K562 (cell line): ENCODE measurements at regions not wholly inside any gene's neighbourhood (a gene's known extent, or its start where the extent isn't known, plus 50 kb on each side); places are given as distances from the start of the nearest gene placed in this dataset.

Experiments
- ATAC-seq: fragments of 200-7000 bp; cut with Tn5 transposase; 3 replicates; pipeline ENCODE4 v1.9.1; 2020; ENCODE audit warnings: moderate library complexity
- BruUV-seq: library from RNA; stranded (reverse); fragments of 400-500 nt; replicated peaks from 2 replicates; lab custom pipeline; 2021; lab: Mats Ljungman, UMichigan
- CTCF ChIA-PET: fragments of 300-600 bp; formaldehyde crosslinking; extraction: SDS; loops from one replicate; lab custom pipeline; 2021; ENCODE audit warnings: low intra/inter-chr PET ratio; lab: Yijun Ruan, JAX
- POLR2A ChIA-PET: fragments of 300-600, 350-650 bp; sonication (Branson Sonifier 250); formaldehyde crosslinking; extraction: SDS; loops from one replicate; lab custom pipeline; 2021; ENCODE audit warnings: antibody characterized with exemption, inconsistent platforms; lab: Yijun Ruan, JAX
- DNase-seq, 4 experiments: peaks; one replicate each; pipeline versions ENCODE4 v3.0.0 to v3.0.0-alpha.2; 2011 to 2018; ENCODE audit warnings: low spot score in 3 of 4, mixed read lengths in 3 of 4; ENCODE audit errors: extremely low read depth in 1 of 4
- FAIRE-seq: peaks from 2 replicates; lab custom pipeline; 2011; peaks lifted over from hg19 to GRCh38; lab: Jason Lieb, UNC
- H2AFZ ChIP-seq: 2 replicates; pipeline ENCODE4 v1.6.0; 2011; ENCODE audit warnings: low read depth, low read length, control low read depth, inconsistent platforms
- H3K27ac ChIP-seq: fragments of 200-600 bp; 3 replicates; pipeline ENCODE4 v1.8.0; 2011; ENCODE audit warnings: low read depth, mild to moderate bottlenecking, control low read depth, inconsistent platforms, low read length, moderate library complexity, mixed read lengths; ENCODE audit errors: extremely low read depth
- H3K27me3 ChIP-seq, 2 experiments: fragments of 300-600 bp in 1 of 2; 2 replicates in 1 of 2; 3 replicates in 1 of 2; pipeline versions ENCODE4 v1.6.0 to v1.8.0; 2011; ENCODE audit warnings: inconsistent platforms in 2 of 2, low read length in 2 of 2, mild to moderate bottlenecking in 1 of 2, mixed read lengths in 1 of 2, moderate library complexity in 1 of 2; ENCODE audit not compliant: control insufficient read depth in 2 of 2, insufficient read depth in 2 of 2
- H3K36me3 ChIP-seq: fragments of 300-600 bp; 3 replicates; pipeline ENCODE4 v1.8.0; 2011; ENCODE audit warnings: mild to moderate bottlenecking, low read length, inconsistent platforms; ENCODE audit not compliant: control insufficient read depth, insufficient read depth
- H3K4me1 ChIP-seq, 2 experiments: fragments of 200-600 bp in 1 of 2; replicated peaks in 1 of 2; 2 replicates in 1 of 2; 3 replicates in 1 of 2; pipeline versions ENCODE4 v1.5.1 to v1.8.0; 2011; ENCODE audit warnings: inconsistent platforms in 2 of 2, low read length in 2 of 2, mild to moderate bottlenecking in 1 of 2, mixed read lengths in 1 of 2, moderate library complexity in 1 of 2; ENCODE audit not compliant: control insufficient read depth in 2 of 2, insufficient read depth in 2 of 2
- H3K4me2 ChIP-seq: 2 replicates; pipeline ENCODE4 v1.6.1; 2011; ENCODE audit warnings: low read length, control low read depth, inconsistent platforms, mixed read lengths; ENCODE audit not compliant: insufficient read depth
- H3K4me3 ChIP-seq: fragments of 200-600 bp; sonication (generic), shearing (Covaris generic); 2 replicates; pipeline ENCODE4 v1.5.1; 2016; ENCODE audit warnings: control low read depth, inconsistent platforms
- H3K79me2 ChIP-seq: fragments of 200-600 bp; 3 replicates; pipeline ENCODE4 v1.8.0; 2011; ENCODE audit warnings: low read length, inconsistent platforms; ENCODE audit not compliant: control insufficient read depth, insufficient read depth
- H3K9ac ChIP-seq, 2 experiments: 2 replicates each; pipeline versions ENCODE4 v1.6.0 to v1.6.1; 2011; ENCODE audit warnings: low read depth in 2 of 2, low read length in 2 of 2, control low read depth in 1 of 2, inconsistent platforms in 1 of 2, mild to moderate bottlenecking in 1 of 2, mixed read lengths in 1 of 2; ENCODE audit not compliant: insufficient read depth in 1 of 2
- H3K9me1 ChIP-seq: one replicate; pipeline ENCODE4 v1.6.0; 2011; ENCODE audit warnings: inconsistent platforms, mild to moderate bottlenecking, low read length, moderate library complexity; ENCODE audit not compliant: control insufficient read depth, insufficient read depth
- H3K9me3 ChIP-seq: replicated peaks from 2 replicates; pipeline ENCODE4 v1.5.1; 2011; ENCODE audit warnings: low read depth, low read length, inconsistent platforms; ENCODE audit not compliant: control insufficient read depth, insufficient read depth
- H4K20me1 ChIP-seq: replicated peaks from 2 replicates; pipeline ENCODE4 v1.6.1; 2011; ENCODE audit warnings: low read length, inconsistent platforms, mixed read lengths; ENCODE audit not compliant: control insufficient read depth, insufficient read depth
- CBX1 ChIP-seq: sonication (generic); IDR thresholded peaks from 2 replicates; pipeline ENCODE4 v1.6.1; 2016; ENCODE audit warnings: antibody characterized with exemption, low read depth, mild to moderate bottlenecking
- HDAC2 ChIP-seq: fragments of 450-650 bp; IDR thresholded peaks from 2 replicates; pipeline ENCODE4 v1.6.1; 2016; ENCODE audit warnings: mild to moderate bottlenecking
- PRDM10 ChIP-seq: fragments of 450-650 bp; IDR thresholded peaks from 2 replicates; pipeline ENCODE4 v1.6.1; 2018; ENCODE audit not compliant: partially characterized antibody
- RBM14 ChIP-seq: fragments of 200-400 bp; formaldehyde crosslinking; IDR thresholded peaks from 2 replicates; pipeline ENCODE4 v1.6.1; 2018; ENCODE audit warnings: low read depth, mild to moderate bottlenecking, low read length, moderate library complexity, borderline replicate concordance; ENCODE audit not compliant: insufficient read depth
- SP2 ChIP-seq: IDR thresholded peaks from 2 replicates; pipeline ENCODE4 v1.6.1; 2011; ENCODE audit warnings: mild to moderate bottlenecking, low read depth, low read length, moderate library complexity; ENCODE audit not compliant: poor library complexity, severe bottlenecking; ENCODE audit errors: extremely low read depth
- USF1 ChIP-seq: sonication (generic); formaldehyde crosslinking; IDR thresholded peaks from 2 replicates; pipeline ENCODE4 v1.9.0; 2022; ENCODE audit warnings: mild to moderate bottlenecking, missing genetic modification reagents
- ZNF589 ChIP-seq: fragments of 200-800 bp; sonication (Bioruptor generic); IDR thresholded peaks from 2 replicates; pipeline ENCODE4 v1.6.1; 2016; ENCODE audit warnings: low read depth, missing genetic modification characterization, missing compliant biosample characterization
- WGBS: fragments of 100-300 bp; shearing (Covaris generic); methylation state at CpG from one replicate; pipeline ENCODE4 v1.1.6; 2016; ENCODE audit warnings: low coverage, mixed read lengths; ENCODE audit not compliant: insufficient coverage; ENCODE audit errors: missing lambda C conversion rate; 5-methylcytosine and 5-hydroxymethylcytosine counted together
- in situ Hi-C: fragments of 300-500 bp; cut with MboI; formaldehyde crosslinking; loops from 4 replicates; pipeline ENCODE4 v1.15.0; 2018; ENCODE audit warnings: inconsistent platforms, mixed read lengths
- intact Hi-C: fragments of 100-400 bp; cut with micrococcal nuclease; formaldehyde crosslinking; loops from 2 replicates; pipeline ENCODE4 v1.14.2; 2022

GRCh38 chr10:117662126-117662525 is 119.6 kb downstream of the EMX2 start:
- no peaks in the 10 kb centered on the region for H3K9me3 ChIP-seq
- intact Hi-C loops = no loop called here
- no peaks in the 10 kb centered on the region for H4K20me1 ChIP-seq
- BruUV-seq = no TSS peak
- WGBS = 0% methylated on average over 2 of the region's 2 CpGs
- H3K9ac ChIP-seq = no peak overlapping the region
- FAIRE-seq (no peak), ATAC-seq (no peak), DNase-seq (no peak)
- no peaks in the 10 kb centered on the region for H3K36me3 ChIP-seq
- CTCF ChIA-PET = no interaction called here
- no peak overlapping the region for H2AFZ ChIP-seq
- H3K4me2 ChIP-seq = no peak overlapping the region
- no peaks in the 10 kb centered on the region for H3K9me1 ChIP-seq
- H3K27me3 ChIP-seq = no peaks in the 10 kb centered on the region; a peak in 1 of 5 replicates
- H3K79me2 ChIP-seq = no peaks in the 10 kb centered on the region
- H3K4me1 ChIP-seq = no peaks in the 10 kb centered on the region
- TF ChIP-seq USF1 (no peak), SP2 (no peak), HDAC2 (no peak), PRDM10 (no peak), ZNF589 (CRISPR knock-in tag) (no peak), CBX1 (no peak), RBM14 (no peak)
- TF ChIP-seq, all 486 proteins: peak for 0
- Histone ChIP-seq H3K4me3 (no peak overlapping the region), H3K27ac (no peak overlapping the region)
- in situ Hi-C loops = no loop called here
- POLR2A ChIA-PET = no interaction called here
